Fibroblast of the aortic adventitia (primary cell): ENCODE measurements at regions not wholly inside any gene's neighbourhood (a gene's known extent, or its start where the extent isn't known, plus 50 kb on each side); places are given as distances from the start of the nearest gene placed in this dataset.

Source experiments
- DNase-seq: peaks from one replicate; pipeline ENCODE4 v3.0.0-alpha.2; 2010; ENCODE audit warnings: low read depth
- H3K4me3 ChIP-seq: 2 replicates; pipeline ENCODE4 v1.5.1; 2011; ENCODE audit warnings: low read depth, mild to moderate bottlenecking, control low read depth, low read length, moderate library complexity
- CTCF ChIP-seq: IDR thresholded peaks from 2 replicates; pipeline ENCODE4 v1.5.1; 2011; ENCODE audit warnings: mild to moderate bottlenecking, low read length, control low read depth, inconsistent platforms; ENCODE audit not compliant: insufficient read depth

DNA sequence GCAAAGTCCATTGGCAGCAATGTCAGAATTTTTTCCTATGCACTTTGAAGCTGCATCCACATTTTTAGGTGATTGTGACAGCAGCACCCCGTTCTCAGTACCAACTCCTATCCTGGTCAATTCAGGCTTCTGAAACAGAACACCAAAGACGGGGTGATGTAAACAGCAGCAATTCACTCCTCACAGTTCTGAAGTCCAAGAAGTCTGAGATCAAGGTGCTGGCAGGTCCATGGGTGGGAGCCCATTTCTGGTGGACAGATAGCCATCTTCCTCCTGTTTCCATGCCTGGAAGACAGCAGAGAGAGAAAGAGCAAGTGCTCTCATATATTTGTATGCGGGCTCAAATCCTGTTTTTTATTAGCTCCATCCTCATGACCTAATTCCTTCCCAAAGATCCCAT, 471.2 kb downstream of the BRD1 start:
- no peak for TF ChIP-seq CTCF
- H3K4me3 ChIP-seq: no peak overlapping the region
- DNase-seq: no peak

- no peak for DNase-seq
- TF ChIP-seq CTCF: no peak
- no peak overlapping the region for H3K4me3 ChIP-seq
Observed at GRCh38 chr22:49355211-49355920, 472.3 kb downstream of the BRD1 start.

DNA sequence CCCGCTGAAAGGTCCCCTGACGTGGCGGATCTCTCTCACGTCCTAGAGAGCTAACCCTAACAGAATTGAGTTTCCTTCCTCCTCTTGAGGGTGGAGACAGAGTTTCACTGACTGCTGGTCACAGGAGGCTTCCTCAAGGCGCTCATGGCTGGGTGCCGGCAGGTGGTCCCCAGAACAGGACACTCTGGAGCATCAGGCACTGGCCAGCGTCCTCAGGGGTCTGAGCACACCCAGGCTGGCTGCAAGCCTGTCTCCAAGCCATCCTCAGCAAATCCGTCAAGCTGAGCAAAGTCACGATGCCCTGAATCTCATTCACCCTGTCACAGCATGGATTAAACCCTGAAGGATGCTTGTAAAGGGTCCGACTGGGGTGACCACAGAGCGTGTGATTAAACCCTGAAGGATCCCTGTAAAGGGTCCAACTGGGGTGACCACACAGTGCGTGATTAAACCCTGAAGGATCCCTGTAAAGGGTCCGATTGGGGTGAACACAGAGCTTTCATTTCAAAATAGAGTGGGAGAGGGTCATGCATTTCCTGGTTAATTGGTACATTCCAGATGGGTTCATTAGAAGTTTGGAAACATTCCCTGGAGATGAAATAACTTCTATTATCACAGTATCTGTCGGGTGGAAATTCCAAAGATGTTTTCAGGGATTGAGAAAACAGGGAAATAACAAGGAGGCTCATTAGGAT, 473.0 kb downstream of the BRD1 start:
- TF ChIP-seq CTCF: no peak
- no peak for DNase-seq
- H3K4me3 ChIP-seq: no peak overlapping the region

- no peak for DNase-seq
- no peak overlapping the region for H3K4me3 ChIP-seq
- TF ChIP-seq CTCF: no peak
Observed at GRCh38 chr22:49353235-49353634, 474.4 kb downstream of the BRD1 start.

DNA sequence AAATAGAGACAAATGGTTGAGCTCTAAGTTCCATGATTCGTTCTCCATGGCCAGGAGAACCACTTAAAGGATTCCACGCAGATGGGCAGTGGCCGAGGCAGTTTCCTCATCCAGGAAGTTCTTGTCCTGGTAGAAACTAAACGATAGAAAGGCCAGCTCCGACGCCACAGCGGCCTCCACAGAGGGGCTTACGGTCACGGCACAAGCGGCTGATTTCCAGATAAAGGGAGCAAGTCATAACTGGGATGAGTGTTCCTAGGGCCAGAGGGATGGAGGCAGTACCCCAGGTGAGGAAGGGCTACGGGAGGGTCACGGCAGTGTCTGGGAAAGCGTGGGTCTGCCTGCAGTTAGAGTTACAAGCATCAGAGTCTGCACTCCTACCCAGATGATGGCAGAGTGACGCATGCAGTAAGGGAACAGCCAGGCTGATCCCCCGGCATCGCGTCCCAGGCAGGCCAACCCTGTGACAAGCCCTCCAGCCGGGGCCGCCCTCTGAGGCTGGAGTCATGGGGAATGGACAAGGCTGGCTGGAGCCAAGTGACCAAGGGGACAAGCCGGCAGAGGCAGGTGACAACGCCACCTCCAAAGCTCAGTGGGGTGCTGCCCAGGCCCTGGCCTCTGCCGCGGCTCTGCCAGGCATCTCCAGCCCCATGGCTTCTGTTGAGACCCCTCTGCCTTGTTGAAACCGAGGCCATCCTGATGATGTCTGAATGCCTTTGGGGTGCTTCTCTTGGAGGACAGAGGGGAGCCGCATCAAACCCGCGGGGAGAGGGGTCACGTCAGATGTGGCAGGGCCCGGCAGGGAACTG, 475.1 kb downstream of the BRD1 start:
- DNase-seq: no peak
- no peak for TF ChIP-seq CTCF
- H3K4me3 ChIP-seq: no peak overlapping the region

GRCh38 chr22:49351761-49352227, 475.9 kb downstream of the BRD1 start:
- H3K4me3 ChIP-seq: no peak overlapping the region
- no peak for DNase-seq
- no peak for TF ChIP-seq CTCF
